NCI-H345 (cell line): ENCODE measurements at regions not wholly inside any gene's neighbourhood (a gene's known extent, or its start where the extent isn't known, plus 50 kb on each side); places are given as distances from the start of the nearest gene placed in this dataset.
"Not testable (repeated sequence)": the region's sequence is repeated elsewhere in the genome, so short reads cannot be mapped to it uniquely, and the experiment has no call there.

Experiments used
- DNase-seq: peaks from one replicate; lab custom pipeline; 2025; lab: John Stamatoyannopoulos, UW

DNA sequence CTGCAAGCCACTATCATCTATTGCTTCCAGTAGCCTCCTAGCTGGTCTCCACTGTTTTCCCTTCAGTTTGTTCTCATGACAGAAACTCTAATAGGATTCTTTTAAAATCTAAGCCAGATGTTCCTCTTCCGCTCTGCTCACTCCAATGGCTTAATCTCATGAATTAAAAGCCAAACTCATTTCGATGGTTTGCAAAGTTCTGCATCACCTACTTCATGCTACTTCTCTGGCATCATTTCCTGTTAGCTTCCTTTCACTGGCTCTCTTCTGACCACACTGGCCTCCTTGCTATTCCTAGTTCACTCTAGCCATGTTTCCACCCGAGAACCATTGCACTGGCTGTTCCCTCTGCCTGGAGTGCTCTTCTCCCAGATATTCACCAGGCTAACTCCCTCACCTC is 102.0 kb upstream of the LSM6 start:
- no peak for DNase-seq

DNA sequence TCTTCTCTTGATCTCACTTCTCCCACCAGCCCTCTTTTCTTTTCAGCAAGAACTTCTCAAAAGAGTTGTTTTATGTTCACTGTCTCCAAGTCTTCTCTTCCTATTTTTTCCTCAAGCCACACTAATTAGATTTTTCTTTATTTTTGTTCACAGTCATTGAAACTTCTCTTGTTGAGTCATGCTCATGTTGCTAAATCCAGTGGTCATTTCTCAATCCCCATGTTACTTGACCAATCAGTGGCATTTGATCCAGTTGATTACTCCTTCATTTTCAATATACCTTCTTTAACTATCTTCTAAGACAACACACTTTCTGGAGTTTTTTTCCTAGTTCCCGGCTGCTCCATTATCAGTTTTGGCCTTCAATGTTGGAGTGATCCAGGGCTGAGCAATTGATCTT is 103.1 kb upstream of the LSM6 start:
- no peak for DNase-seq

DNA sequence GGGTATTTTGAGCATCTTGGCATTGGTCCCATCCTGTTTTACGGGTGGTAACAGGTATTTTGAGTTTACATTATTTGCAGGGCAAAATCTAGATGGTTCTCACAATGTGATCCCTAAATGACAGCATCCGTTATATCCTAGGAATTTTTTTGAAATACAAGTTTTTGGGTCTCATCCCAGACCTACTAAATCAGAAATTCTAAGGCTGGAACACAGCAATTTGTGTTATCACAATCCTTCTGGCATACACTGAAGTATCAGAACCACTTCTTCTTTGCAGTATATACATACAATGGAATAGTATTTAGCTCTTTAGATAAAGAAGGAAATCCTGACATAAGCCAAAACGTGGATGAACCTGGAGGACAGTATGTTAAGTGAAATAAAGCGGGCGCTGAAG is 104.1 kb upstream of the LSM6 start:
- DNase-seq: no peak

DNA sequence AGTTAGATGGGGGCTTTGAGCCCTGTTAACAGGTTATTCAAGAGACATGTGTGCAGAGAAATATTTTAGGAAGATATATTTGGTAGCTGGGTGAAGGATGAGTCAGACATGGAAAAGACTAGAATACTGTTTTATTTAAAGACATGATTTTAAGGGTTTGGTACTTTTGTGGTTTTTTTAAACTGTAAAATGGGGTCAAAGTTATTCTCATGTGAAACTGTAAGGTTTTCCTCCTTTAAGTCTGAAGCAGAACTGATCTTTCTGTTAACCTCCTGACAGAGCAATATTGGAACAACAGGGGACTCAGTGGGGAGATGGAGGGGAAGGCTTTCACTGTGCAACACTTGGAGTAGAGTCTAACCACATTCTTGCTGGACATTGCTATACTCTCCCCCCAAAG is 112.4 kb upstream of the LSM6 start:
- DNase-seq: no peak

DNA sequence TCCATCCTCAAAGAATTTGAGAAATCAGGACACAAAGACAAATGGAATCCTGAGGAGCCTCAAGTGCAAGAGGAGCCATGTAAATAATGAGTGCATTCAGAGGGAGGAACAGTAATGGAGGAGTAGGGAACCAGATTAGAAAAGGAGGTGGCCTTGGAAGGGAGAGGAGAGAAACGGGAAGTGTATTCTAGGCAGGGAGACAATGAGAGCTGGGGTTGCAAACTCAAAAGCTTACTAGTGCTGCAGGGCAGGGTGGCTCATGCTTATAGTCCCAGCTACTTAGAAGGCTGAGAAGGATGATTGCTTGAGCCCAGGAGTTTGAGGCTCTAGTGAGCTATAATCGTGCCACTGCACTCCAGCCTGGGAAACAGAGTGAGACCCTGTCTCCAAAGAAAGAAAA is 113.2 kb upstream of the LSM6 start:
- DNase-seq: no peak

DNA sequence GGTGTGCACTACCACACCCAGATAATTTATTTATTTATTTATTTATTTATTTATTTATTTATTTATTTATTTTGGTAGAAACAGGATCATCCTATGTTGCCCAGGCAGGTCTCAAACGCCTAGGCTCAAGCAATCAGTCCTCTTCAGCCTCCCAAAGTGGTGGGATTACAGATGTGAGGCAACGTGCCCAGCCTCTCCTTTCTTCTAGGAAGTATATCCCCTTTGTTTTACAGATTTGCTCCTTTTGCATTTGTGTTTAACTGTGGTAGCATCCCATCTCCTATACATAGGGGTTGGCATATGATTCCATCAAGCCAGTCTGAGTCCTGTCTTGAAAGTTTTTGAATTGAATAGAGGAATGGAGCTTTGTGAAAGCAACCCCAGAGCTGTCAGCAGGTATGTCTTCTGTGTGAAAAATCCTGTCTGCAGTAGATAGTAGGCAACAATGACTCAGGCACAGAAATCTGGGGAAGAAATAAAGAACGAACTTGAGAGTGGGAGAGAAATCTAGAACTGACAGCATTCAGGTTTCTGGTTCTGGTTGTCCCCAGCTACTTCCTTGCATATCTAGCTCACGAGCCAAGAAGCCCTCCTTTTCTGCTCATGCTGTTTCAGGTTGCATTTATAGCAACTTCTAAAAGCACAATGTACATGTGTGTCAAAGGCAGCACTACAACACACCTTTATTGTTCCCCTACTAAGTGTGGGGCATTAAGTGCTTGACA is 113.7 kb upstream of the LSM6 start:
- DNase-seq: no peak

DNA sequence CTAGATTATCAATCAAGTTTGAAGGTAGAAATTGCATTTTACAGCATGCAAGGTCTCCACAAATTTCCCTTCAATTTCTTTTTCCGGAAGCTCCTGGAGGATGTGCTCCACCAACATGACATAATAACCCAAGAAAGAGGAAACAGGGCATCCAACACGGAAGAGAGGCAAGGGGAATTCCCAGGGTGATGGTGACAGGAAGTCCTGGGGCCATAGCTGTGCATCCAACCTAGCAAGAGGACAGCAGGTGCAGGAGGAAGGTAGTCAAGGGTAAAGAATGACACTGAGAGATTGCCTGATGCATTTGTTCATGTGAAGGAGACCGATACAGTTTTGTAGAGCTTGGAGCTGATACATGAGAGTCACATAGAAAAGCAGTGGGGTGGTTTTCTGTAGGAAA is 115.7 kb upstream of the LSM6 start:
- no peak for DNase-seq

DNA sequence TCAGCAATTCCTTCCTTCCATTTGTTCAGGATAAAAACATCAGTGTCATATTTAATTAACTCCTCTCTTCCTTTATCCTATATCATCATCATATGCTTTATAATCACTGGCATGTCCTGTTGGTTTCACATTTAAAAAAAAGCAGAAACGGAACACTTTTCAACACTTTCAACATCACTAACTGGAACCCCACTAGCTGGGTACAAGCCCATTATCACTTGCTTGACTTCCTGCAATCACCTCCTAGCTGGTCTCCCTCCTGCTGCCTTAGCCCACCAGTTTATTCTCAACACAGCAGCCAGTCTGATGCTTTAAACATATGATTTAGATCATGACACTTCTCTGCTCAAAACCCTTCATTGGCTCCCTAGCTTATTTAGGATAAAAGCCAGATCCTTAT is 116.4 kb upstream of the LSM6 start:
- DNase-seq: no peak

DNA sequence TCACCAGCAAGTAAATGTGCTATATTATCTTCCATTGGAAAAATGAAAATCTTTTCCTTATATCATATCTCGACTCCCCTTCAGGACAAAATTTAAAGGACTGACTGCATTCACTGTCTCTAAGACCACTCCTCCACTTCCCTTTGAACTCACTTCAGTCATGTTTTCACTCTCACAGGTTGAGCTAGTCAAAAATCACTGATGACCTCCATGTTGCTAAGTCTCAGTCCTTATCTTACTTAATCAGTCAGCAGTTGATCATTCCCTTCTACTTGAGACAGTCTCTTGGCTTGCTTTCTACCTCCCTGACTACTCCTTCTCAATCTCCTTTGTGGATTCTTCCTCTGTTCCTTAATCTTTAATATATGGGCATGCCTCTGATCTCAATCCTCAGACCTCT is 117.0 kb upstream of the LSM6 start:
- DNase-seq: no peak

DNA sequence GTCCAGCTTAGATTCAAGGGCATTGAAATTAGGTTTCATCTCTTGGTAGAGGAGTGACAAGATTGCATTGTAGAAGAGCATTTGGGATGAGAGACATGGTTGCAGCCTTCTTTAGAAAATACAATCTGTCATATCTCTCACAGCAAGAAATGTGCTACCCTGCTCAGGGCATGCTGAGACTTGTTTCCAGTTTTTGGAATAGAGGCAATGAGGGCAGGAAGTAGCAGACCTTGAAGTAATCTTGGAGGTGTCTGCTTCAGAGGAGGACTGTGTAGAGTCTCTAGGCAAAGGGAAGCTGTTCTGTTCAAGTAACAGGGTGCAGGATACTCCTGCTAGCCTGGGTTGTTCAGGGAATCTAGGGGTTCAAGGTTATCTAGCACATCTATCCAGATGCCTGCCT is 116.1 kb upstream of the ZNF827 start:
- DNase-seq: no peak

DNA sequence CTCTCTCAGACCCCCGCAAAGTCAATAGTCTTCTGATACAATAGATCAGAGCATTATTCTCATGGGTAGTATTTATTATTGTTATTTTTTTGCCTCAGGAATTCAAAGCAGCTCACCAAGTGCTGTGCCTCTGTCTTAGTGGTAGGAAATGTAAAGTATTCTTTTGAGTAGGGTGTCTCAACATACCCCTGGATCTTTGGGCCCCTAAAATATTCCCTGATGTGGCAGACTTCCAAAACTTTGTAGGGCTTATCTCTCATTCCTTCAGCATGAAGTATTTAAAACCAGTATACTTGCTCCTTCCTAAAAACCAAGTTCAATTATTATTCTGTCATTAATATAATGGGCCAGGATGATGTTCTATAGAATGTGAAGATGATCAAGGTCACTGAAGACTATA is 115.3 kb upstream of the ZNF827 start:
- no peak for DNase-seq

DNA sequence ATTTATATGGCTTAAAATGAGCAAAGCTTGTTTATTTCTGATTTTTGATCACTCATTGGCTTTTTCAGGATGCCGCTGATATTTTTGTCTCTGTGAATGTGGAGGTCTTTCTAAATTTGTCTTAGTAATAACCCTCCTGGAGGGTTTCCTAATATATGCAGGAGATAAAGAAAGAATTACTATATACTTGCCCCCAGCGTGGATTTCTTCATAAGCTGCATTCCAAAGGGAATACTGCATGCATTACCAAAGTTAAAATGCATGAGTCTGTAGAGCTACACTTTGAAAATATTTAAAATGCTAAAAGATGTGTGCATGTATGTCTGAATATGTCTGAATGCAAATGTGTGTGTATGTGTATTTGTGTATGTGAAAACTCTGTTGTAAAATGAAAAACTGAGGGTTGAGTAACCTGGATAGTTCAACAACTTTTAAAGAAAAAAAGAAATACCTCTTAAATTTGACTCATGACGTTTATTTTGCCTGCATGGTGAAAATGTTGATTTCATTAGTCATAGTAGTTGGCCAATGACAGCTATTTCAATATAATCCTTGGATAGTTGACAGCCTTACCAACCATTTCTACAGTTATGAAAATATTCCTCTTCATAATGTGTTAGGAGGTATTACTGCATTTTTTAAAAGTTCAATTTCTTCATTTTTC is 113.2 kb upstream of the ZNF827 start:
- DNase-seq: no peak

DNA sequence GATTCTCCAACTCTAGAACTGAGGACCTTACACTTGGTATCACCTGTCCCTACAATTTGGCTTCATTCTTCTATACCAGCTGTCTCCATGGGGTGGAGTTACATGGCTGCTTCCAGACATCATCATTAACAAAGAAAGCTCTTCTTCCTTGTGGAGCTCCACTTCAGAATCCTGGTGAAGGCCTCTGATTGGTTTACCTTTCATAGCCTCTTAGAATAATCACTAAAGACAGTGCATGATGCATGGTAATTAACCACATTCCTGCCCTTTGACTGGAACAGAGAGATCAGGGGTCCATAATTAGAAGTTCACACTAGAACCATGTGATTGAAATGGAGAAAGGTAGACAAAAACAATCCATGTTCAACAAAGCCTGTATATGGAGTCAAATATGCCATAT is 112.6 kb upstream of the ZNF827 start:
- DNase-seq: no peak

DNA sequence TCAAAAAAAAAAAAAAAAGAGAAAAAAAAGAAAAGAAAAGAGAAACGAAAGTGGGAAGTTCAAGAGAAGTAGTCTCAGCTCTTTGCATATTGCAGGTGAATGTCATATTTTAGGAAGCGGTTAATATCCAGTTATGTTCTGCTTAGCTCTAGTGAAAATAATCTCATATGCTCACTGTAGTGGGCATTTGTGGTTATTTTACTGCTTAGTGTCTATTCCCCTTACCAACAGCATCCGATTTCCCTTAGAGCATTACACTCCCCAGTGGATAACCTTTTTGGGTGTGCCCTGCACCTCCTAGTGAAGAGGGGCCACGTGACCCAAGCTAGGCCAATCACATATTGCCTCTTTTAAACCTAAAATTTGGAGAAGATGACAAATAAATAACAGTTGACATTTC is 111.2 kb upstream of the ZNF827 start:
- no peak for DNase-seq

DNA sequence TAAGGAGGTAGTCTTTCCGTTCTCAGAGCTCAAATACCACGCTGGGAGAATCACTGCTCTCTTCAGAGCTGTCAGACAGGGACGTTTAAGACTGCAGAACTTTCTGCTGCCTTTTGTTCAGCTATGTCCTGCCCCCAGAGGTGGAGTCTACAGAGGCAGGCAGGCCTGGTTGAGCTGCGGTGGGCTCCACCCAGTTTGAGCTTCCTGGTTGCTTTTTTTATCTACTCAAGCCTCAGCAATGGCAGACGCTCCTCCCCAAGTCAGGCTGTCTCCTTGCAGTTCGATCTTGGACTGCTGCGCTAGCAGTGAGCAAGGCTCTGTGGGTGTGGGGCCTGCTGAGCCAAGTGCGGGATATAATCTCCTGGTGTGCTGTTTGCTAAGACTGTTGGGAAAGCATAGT is 109.1 kb upstream of the ZNF827 start:
- DNase-seq: not testable (repeated sequence)

DNA sequence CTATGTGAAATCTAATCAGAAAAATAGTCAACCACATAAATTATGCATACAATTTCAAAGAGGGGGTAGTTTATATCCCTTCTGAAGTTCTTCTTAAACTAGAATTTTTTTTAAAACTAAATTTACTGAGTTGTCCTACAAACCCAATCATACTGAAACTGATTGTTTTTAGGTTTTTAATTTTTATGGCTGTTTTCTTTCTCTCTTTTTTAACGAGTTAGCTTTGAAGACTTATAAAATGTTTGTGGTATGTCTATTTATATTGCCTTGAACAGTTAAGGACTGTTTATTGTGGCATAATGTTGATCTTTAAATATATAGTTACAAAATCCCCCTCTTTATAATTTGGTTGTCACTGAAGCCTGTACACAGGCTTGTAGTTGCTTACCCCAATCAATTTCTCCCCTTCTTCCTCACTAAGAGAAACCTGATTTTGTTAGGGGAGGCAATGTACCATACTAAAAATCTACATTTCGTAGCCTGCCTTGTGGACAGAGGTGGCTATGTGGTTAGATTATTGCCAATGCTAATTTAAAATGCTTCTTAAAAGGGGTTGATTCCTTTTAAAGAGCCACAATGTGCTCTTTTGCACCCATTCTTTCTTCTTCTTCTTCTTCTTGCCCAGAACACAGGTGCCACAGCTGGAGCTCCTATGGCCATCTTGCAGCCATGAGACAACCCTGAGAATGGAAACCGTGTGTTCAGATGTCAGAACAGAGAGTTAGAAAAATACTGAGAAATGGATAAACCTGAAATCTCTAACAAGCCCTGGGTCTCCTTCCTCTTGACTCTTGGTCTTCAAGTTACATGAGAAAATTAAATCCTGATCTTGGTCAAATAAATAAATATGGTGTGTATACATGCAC is 102.7 kb upstream of the ZNF827 start:
- no peak for DNase-seq

DNA sequence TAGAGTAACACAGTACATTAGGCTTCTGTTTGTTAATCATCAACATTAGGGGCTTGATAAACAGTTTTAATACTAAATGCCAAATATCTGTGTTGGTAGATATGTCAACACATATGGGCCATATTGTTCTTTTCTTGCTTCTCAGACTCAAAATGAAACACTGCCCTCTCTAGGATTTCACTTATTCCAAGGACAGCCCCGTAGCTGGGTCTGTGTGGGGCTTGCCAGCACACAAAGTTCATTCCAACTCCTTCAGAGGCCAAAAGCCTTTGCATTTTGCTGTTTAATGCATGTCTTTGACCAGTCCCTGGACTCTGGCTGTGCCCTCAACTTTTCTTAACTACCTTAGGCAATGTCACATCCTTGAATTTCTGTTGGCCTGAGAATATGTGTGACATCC is 102.0 kb upstream of the ZNF827 start:
- no peak for DNase-seq

DNA sequence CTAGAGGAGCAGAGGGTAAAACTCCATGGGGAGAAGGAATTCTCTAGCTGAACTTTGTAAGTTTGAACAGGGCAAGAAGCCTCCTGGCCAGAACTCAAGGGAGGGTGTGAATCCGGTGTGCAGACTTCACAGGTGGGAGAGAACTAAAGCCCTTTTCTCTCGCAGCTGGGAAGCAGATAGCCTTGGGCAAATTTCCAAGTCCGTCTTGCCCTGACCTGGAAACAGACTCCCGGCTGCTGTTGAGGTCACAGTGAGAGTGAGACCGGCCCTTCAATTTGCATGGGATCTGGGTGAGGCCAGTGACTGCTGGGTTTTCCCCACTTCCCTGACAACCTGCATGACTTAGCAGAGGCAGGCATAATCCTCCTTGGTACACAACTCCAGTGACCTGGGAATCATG is 94.5 kb upstream of the ZNF827 start:
- no peak for DNase-seq

DNA sequence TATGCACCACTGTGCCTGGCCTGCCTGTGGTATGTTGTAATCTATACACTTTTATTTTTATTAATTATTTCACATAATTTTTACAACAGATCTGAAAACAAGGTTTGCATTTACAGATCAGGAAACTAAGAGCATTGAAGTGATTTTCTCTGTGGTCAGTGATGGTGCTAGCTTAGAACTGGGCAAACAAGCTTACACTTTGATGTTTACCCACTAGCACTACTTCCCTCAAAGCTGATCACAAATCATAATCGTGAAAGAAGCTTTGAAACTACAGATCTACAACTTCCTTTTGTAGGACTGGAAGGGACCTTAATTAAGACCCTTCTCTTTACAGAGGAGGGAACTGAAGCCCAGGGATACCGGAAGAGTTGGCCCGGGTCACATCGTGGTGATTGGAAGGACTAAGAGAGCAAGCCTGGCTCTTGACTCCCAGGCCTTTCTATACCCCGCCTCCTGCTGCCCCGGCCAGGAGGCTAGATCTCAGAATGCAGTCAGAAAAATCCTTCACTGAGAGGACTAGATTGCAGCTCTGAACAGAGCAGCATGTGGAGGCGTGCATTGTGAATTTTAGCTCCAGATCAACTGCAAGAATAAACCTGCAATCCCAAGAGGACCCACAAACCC is 93.7 kb upstream of the ZNF827 start:
- DNase-seq: no peak

DNA sequence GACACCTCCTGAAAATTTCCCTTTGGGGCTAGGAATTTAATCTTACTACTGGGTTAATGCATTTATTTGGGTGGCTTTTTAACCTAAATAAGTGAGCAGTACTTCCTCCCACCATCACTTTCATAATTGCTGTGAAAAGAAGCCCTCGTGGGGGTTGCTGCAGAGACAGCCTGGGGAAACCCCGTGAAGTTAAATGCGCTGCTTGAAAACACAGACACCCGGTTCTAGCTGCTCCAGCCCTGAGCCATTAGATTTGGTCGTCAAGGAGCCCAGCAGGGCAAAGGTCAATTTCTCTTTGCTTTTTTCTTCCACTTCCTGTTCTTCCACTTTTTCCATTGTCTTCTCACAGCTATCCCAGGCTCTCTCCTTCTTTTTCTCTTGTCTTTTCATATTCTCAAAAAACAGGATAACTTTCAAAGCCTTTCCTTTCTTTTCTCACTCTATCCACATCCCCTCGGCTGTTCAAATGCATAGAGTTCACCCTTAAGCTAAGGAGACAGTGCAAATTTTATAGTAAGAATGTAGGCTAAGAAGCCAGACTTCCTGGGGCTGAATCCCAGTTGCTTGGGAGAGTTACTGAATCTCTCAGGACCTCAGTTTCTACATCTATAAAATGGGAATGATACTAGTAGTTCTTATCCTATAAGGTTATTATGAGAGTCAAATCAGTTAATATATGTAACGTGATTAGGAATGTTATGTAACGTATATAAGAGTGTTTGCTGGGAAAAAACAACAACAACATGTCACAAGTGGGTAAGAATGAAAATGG is 91.5 kb upstream of the ZNF827 start:
- no peak for DNase-seq

DNA sequence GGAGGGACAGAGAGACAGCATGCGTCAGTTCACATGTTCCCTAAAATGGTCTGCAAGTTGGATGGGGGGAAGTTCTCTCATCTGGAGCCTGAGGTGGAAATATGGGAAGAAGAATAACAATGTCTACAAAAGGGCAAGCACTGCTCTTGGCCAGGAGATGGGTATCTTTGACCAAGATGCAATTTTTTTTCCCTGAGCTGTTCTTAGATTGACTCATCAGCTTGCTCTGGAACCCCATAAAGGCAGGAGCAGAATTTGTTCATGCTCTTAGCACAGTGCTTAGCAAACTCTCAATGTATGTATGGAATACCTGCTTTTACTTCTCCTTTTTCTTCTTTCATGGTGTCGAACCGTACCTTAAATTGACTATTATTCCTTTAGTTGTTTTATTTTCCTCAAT is 90.5 kb upstream of the ZNF827 start:
- no peak for DNase-seq

DNA sequence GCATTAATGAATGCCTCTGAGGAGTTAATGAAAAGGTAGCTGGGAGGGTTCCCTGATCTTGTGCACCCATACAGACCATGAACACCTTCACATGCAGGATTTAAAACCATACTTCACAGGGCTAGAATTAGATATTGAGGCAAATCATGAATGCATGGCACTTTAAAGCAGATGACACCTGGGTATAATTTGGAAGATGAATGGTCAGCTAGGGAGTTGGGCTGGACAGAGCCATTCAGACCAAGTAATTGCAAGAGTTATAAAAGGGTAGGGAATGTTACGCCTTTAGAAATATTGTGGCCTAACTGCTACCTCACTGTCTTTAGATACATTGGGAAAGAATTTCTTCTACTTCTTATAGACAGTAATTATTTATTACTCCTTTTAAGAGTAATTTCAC is 89.1 kb upstream of the ZNF827 start:
- no peak for DNase-seq
